GM18520 (cell line): ENCODE measurements at regions not wholly inside any gene's neighbourhood (a gene's known extent, or its start where the extent isn't known, plus 50 kb on each side); places are given as distances from the start of the nearest gene placed in this dataset.

Experiments
- ATAC-seq: cut with Tn5 transposase; IDR thresholded peaks from one replicate; pipeline ENCODE4 v1.9.1; 2021; ENCODE audit not compliant: unreplicated experiment

GRCh38 chr15:70271422-70272088 is 173.8 kb upstream of the TLE3 start:
- no peak for ATAC-seq

GRCh38 chr15:70270752-70271111 is 173.0 kb upstream of the TLE3 start:
- ATAC-seq, result no peak

- no peak for ATAC-seq
Observed at GRCh38 chr15:70269991-70270751, 172.5 kb upstream of the TLE3 start.

- ATAC-seq, result no peak
Observed at GRCh38 chr15:70269311-70269911, 171.7 kb upstream of the TLE3 start.

GRCh38 chr15:70268698-70269251 is 171.1 kb upstream of the TLE3 start:
- peak; percentile 58 for ATAC-seq

GRCh38 chr15:70267879-70268278 is 170.2 kb upstream of the TLE3 start:
- no peak for ATAC-seq

GRCh38 chr15:70267306-70267705 is 169.6 kb upstream of the TLE3 start:
- no peak for ATAC-seq

- ATAC-seq, result no peak
Observed at GRCh38 chr15:70266412-70267121, 168.8 kb upstream of the TLE3 start.

GRCh38 chr15:70265986-70266385 is 168.3 kb upstream of the TLE3 start:
- no peak for ATAC-seq

GRCh38 chr15:70265466-70265978 is 167.8 kb upstream of the TLE3 start:
- ATAC-seq, result no peak

GRCh38 chr15:70264738-70265465 is 167.2 kb upstream of the TLE3 start:
- no peak for ATAC-seq

- no peak for ATAC-seq
Observed at GRCh38 chr15:70264014-70264582, 166.4 kb upstream of the TLE3 start.

GRCh38 chr15:70262591-70263274 is 165.0 kb upstream of the TLE3 start:
- ATAC-seq, result no peak

- no peak for ATAC-seq
Observed at GRCh38 chr15:70262171-70262570, 164.5 kb upstream of the TLE3 start.

GRCh38 chr15:70261083-70261482 is 163.4 kb upstream of the TLE3 start:
- ATAC-seq, result no peak

GRCh38 chr15:70260580-70260979 is 162.9 kb upstream of the TLE3 start:
- no peak for ATAC-seq

GRCh38 chr15:70259640-70260508 is 162.2 kb upstream of the TLE3 start:
- ATAC-seq, result no peak

GRCh38 chr15:70259028-70259424 is 161.3 kb upstream of the TLE3 start:
- no peak for ATAC-seq
